ENCODE measurements at regions not wholly inside any gene's neighbourhood (a gene's known extent, or its start where the extent isn't known, plus 50 kb on each side); places are given as distances from the start of the nearest gene placed in this dataset.

- no peak for DNase-seq (ENCODE audit: low spot score)
Observed at GRCh38 chr5:160956051-160956450, 104.0 kb upstream of the ATP10B start.

- no peak for DNase-seq (ENCODE audit: low spot score)
Observed at GRCh38 chr5:160950311-160950710, 98.3 kb upstream of the ATP10B start.

- no peak for DNase-seq (ENCODE audit: low spot score)
Observed at GRCh38 chr5:160940725-160941124, 88.7 kb upstream of the ATP10B start.

GRCh38 chr5:160938532-160938931 is 86.5 kb upstream of the ATP10B start:
- DNase-seq (ENCODE audit: low spot score): no peak

- DNase-seq (ENCODE audit: low spot score): no peak
Observed at GRCh38 chr5:160937570-160937969, 85.6 kb upstream of the ATP10B start.

- no peak for DNase-seq (ENCODE audit: low spot score)
Observed at GRCh38 chr5:160935776-160936175, 83.8 kb upstream of the ATP10B start.

GRCh38 chr5:160931283-160931682 is 79.3 kb upstream of the ATP10B start:
- DNase-seq (ENCODE audit: low spot score): no peak

GRCh38 chr5:160930406-160930805 is 78.4 kb upstream of the ATP10B start:
- DNase-seq (ENCODE audit: low spot score): no peak

- DNase-seq (ENCODE audit: low spot score): no peak
Observed at GRCh38 chr5:160929906-160930305, 77.9 kb upstream of the ATP10B start.

- no peak for DNase-seq (ENCODE audit: low spot score)
Observed at GRCh38 chr5:160929360-160929759, 77.3 kb upstream of the ATP10B start.

GRCh38 chr5:160926428-160926827 is 74.4 kb upstream of the ATP10B start:
- DNase-seq (ENCODE audit: low spot score): no peak

- no peak for DNase-seq (ENCODE audit: low spot score)
Observed at GRCh38 chr5:160925281-160925680, 73.3 kb upstream of the ATP10B start.

- no peak for DNase-seq (ENCODE audit: low spot score)
Observed at GRCh38 chr5:160923936-160924710, 72.1 kb upstream of the ATP10B start.

GRCh38 chr5:160923411-160923810 is 71.4 kb upstream of the ATP10B start:
- no peak for DNase-seq (ENCODE audit: low spot score)

- DNase-seq (ENCODE audit: low spot score): no peak
Observed at GRCh38 chr5:160922311-160922710, 70.3 kb upstream of the ATP10B start.

- DNase-seq (ENCODE audit: low spot score): no peak
Observed at GRCh38 chr5:160921423-160922285, 69.6 kb upstream of the ATP10B start.

- DNase-seq (ENCODE audit: low spot score): no peak
Observed at GRCh38 chr5:160919626-160920025, 67.6 kb upstream of the ATP10B start.

- DNase-seq (ENCODE audit: low spot score): no peak
Observed at GRCh38 chr5:160918386-160918785, 66.4 kb upstream of the ATP10B start.

GRCh38 chr5:160906090-160906489 is 54.1 kb upstream of the ATP10B start:
- no peak for DNase-seq (ENCODE audit: low spot score)

- no peak for DNase-seq (ENCODE audit: low spot score)
Observed at GRCh38 chr5:160905285-160905684, 53.3 kb upstream of the ATP10B start.

GRCh38 chr5:160904591-160904990 is 52.6 kb upstream of the ATP10B start:
- no peak for DNase-seq (ENCODE audit: low spot score)

- DNase-seq (ENCODE audit: low spot score): no peak
Observed at GRCh38 chr5:160903551-160903950, 51.5 kb upstream of the ATP10B start.

GRCh38 chr5:160903076-160903475 is 51.1 kb upstream of the ATP10B start:
- DNase-seq (ENCODE audit: low spot score): no peak

Data from hepatic stellate cell (primary cell).